ENCODE measurements at regions not wholly inside any gene's neighbourhood (a gene's known extent, or its start where the extent isn't known, plus 50 kb on each side); places are given as distances from the start of the nearest gene placed in this dataset.

GRCh38 chr2:3112553-3112952 is 265.1 kb downstream of the EIPR1 start:
- POLR2A ChIA-PET = no interaction called here
- CTCF ChIA-PET = no interaction called here
- Mint-ChIP-seq H3K36me3 (no peaks in the 10 kb centered on the region), H3K9me3 (no peaks in the 10 kb centered on the region), H3K27ac (no peak overlapping the region), H3K27me3 (peaks cover 0 to 1% of the 10 kb centered on the region in 2 donors), H3K4me1 (no peaks in the 10 kb centered on the region), H3K4me3 (no peak overlapping the region)
- Histone ChIP-seq H3K27me3 (ENCODE audit: insufficient read depth, low read length, poor library complexity, severe bottlenecking) (no peaks in the 10 kb centered on the region), H3K27ac (ENCODE audit: low read depth, low read length) (no peak overlapping the region), H3K4me3 (ENCODE audit: low read length) (no peak overlapping the region), H3K9me3 (ENCODE audit: low read length) (no peaks in the 10 kb centered on the region), H3K36me3 (ENCODE audit: insufficient read depth, low read length) (no peaks in the 10 kb centered on the region), H3K4me1 (ENCODE audit: insufficient read depth, low read length) (no peaks in the 10 kb centered on the region)
- no peak for DNase-seq

GRCh38 chr2:3112131-3112530 is 265.5 kb downstream of the EIPR1 start:
- CTCF ChIA-PET = no interaction called here
- H3K4me1 Mint-ChIP-seq = no peaks in the 10 kb centered on the region
- H3K36me3 ChIP-seq (ENCODE audit: insufficient read depth, low read length) = no peaks in the 10 kb centered on the region
- H3K4me1 ChIP-seq (ENCODE audit: insufficient read depth, low read length) = no peaks in the 10 kb centered on the region
- no peaks in the 10 kb centered on the region for H3K9me3 Mint-ChIP-seq
- POLR2A ChIA-PET = no interaction called here
- H3K4me3 ChIP-seq (ENCODE audit: low read length) = no peak overlapping the region
- DNase-seq = no peak
- H3K9me3 ChIP-seq (ENCODE audit: low read length) = no peaks in the 10 kb centered on the region
- no peak overlapping the region for H3K27ac Mint-ChIP-seq
- no peaks in the 10 kb centered on the region for H3K36me3 Mint-ChIP-seq
- peaks cover 0 to 1% of the 10 kb centered on the region in 2 donors for H3K27me3 Mint-ChIP-seq
- no peak overlapping the region for H3K4me3 Mint-ChIP-seq
- no peak overlapping the region for H3K27ac ChIP-seq (ENCODE audit: low read depth, low read length)
- no peaks in the 10 kb centered on the region for H3K27me3 ChIP-seq (ENCODE audit: insufficient read depth, low read length, poor library complexity, severe bottlenecking)

GRCh38 chr2:3110994-3111666 is 266.5 kb downstream of the EIPR1 start:
- H3K9me3 ChIP-seq (ENCODE audit: low read length) = no peaks in the 10 kb centered on the region
- H3K4me1 ChIP-seq (ENCODE audit: insufficient read depth, low read length) = no peaks in the 10 kb centered on the region
- DNase-seq = no peak
- H3K27ac Mint-ChIP-seq = no peak overlapping the region
- no peak overlapping the region for H3K27ac ChIP-seq (ENCODE audit: low read depth, low read length)
- no peaks in the 10 kb centered on the region for H3K36me3 ChIP-seq (ENCODE audit: insufficient read depth, low read length)
- no peak overlapping the region for H3K4me3 Mint-ChIP-seq
- no peaks in the 10 kb centered on the region for H3K9me3 Mint-ChIP-seq
- H3K27me3 ChIP-seq (ENCODE audit: insufficient read depth, low read length, poor library complexity, severe bottlenecking) = no peaks in the 10 kb centered on the region
- no peak overlapping the region for H3K4me3 ChIP-seq (ENCODE audit: low read length)
- H3K27me3 Mint-ChIP-seq = peaks cover 0 to 1% of the 10 kb centered on the region in 2 donors
- ChIA-PET CTCF (no interaction called here), POLR2A (no interaction called here)
- no peaks in the 10 kb centered on the region for H3K4me1 Mint-ChIP-seq
- no peaks in the 10 kb centered on the region for H3K36me3 Mint-ChIP-seq

- no peak overlapping the region for H3K4me3 ChIP-seq (ENCODE audit: low read length)
- H3K27ac Mint-ChIP-seq = no peak overlapping the region
- H3K4me3 Mint-ChIP-seq = no peak overlapping the region
- no peak overlapping the region for H3K27ac ChIP-seq (ENCODE audit: low read depth, low read length)
- no peaks in the 10 kb centered on the region for H3K9me3 Mint-ChIP-seq
- H3K9me3 ChIP-seq (ENCODE audit: low read length) = no peaks in the 10 kb centered on the region
- no peaks in the 10 kb centered on the region for H3K4me1 Mint-ChIP-seq
- no peaks in the 10 kb centered on the region for H3K4me1 ChIP-seq (ENCODE audit: insufficient read depth, low read length)
- no peak for DNase-seq
- ChIA-PET CTCF (no interaction called here), POLR2A (no interaction called here)
- no peaks in the 10 kb centered on the region for H3K27me3 ChIP-seq (ENCODE audit: insufficient read depth, low read length, poor library complexity, severe bottlenecking)
- H3K36me3 Mint-ChIP-seq = no peaks in the 10 kb centered on the region
- H3K36me3 ChIP-seq (ENCODE audit: insufficient read depth, low read length) = no peaks in the 10 kb centered on the region
- peaks cover 0 to 1% of the 10 kb centered on the region in 2 donors for H3K27me3 Mint-ChIP-seq
Observed at GRCh38 chr2:3110555-3110954, 267.1 kb downstream of the EIPR1 start.

- H3K4me1 Mint-ChIP-seq = no peaks in the 10 kb centered on the region
- Histone ChIP-seq H3K9me3 (ENCODE audit: low read length) (no peaks in the 10 kb centered on the region), H3K36me3 (ENCODE audit: insufficient read depth, low read length) (no peaks in the 10 kb centered on the region), H3K4me1 (ENCODE audit: insufficient read depth, low read length) (no peaks in the 10 kb centered on the region), H3K27ac (ENCODE audit: low read depth, low read length) (no peak overlapping the region), H3K27me3 (ENCODE audit: insufficient read depth, low read length, poor library complexity, severe bottlenecking) (no peaks in the 10 kb centered on the region), H3K4me3 (ENCODE audit: low read length) (no peak overlapping the region)
- H3K27ac Mint-ChIP-seq = no peak overlapping the region
- ChIA-PET CTCF (no interaction called here), POLR2A (no interaction called here)
- H3K9me3 Mint-ChIP-seq = no peaks in the 10 kb centered on the region
- H3K4me3 Mint-ChIP-seq = no peak overlapping the region
- peaks cover 1 to 3% of the 10 kb centered on the region in 2 donors for H3K27me3 Mint-ChIP-seq
- DNase-seq = no peak
- H3K36me3 Mint-ChIP-seq = no peaks in the 10 kb centered on the region
Observed at GRCh38 chr2:3108710-3109702, 268.6 kb downstream of the EIPR1 start.

GRCh38 chr2:3108105-3108504 is 269.5 kb downstream of the EIPR1 start:
- ChIA-PET CTCF (no interaction called here), POLR2A (no interaction called here)
- Mint-ChIP-seq H3K4me3 (no peak overlapping the region), H3K9me3 (no peaks in the 10 kb centered on the region), H3K4me1 (no peaks in the 10 kb centered on the region), H3K36me3 (no peaks in the 10 kb centered on the region), H3K27me3 (peaks cover 2 to 5% of the 10 kb centered on the region in 2 donors), H3K27ac (no peak overlapping the region)
- no peaks in the 10 kb centered on the region for H3K9me3 ChIP-seq (ENCODE audit: low read length)
- no peaks in the 10 kb centered on the region for H3K36me3 ChIP-seq (ENCODE audit: insufficient read depth, low read length)
- no peaks in the 10 kb centered on the region for H3K4me1 ChIP-seq (ENCODE audit: insufficient read depth, low read length)
- H3K27me3 ChIP-seq (ENCODE audit: insufficient read depth, low read length, poor library complexity, severe bottlenecking) = no peaks in the 10 kb centered on the region
- no peak for DNase-seq
- no peak overlapping the region for H3K27ac ChIP-seq (ENCODE audit: low read depth, low read length)
- H3K4me3 ChIP-seq (ENCODE audit: low read length) = no peak overlapping the region

GRCh38 chr2:3107567-3107966 is 270.1 kb downstream of the EIPR1 start:
- ChIA-PET CTCF (no interaction called here), POLR2A (no interaction called here)
- Mint-ChIP-seq H3K4me3 (no peak overlapping the region), H3K9me3 (no peaks in the 10 kb centered on the region), H3K27me3 (peaks cover 5% of the 10 kb centered on the region in 2 donors), H3K36me3 (no peaks in the 10 kb centered on the region), H3K27ac (no peak overlapping the region), H3K4me1 (no peaks in the 10 kb centered on the region)
- Histone ChIP-seq H3K27ac (ENCODE audit: low read depth, low read length) (no peak overlapping the region), H3K4me1 (ENCODE audit: insufficient read depth, low read length) (no peaks in the 10 kb centered on the region), H3K27me3 (ENCODE audit: insufficient read depth, low read length, poor library complexity, severe bottlenecking) (no peaks in the 10 kb centered on the region), H3K36me3 (ENCODE audit: insufficient read depth, low read length) (no peaks in the 10 kb centered on the region), H3K4me3 (ENCODE audit: low read length) (no peak overlapping the region), H3K9me3 (ENCODE audit: low read length) (no peaks in the 10 kb centered on the region)
- DNase-seq = no peak

- H3K4me3 Mint-ChIP-seq = no peak overlapping the region
- no peaks in the 10 kb centered on the region for H3K36me3 ChIP-seq (ENCODE audit: insufficient read depth, low read length)
- no peak for DNase-seq
- ChIA-PET POLR2A (no interaction called here), CTCF (no interaction called here)
- H3K4me1 Mint-ChIP-seq = no peaks in the 10 kb centered on the region
- H3K36me3 Mint-ChIP-seq = no peaks in the 10 kb centered on the region
- no peaks in the 10 kb centered on the region for H3K9me3 Mint-ChIP-seq
- no peak overlapping the region for H3K4me3 ChIP-seq (ENCODE audit: low read length)
- no peak overlapping the region for H3K27ac Mint-ChIP-seq
- no peak overlapping the region for H3K27ac ChIP-seq (ENCODE audit: low read depth, low read length)
- H3K4me1 ChIP-seq (ENCODE audit: insufficient read depth, low read length) = no peaks in the 10 kb centered on the region
- no peaks in the 10 kb centered on the region for H3K27me3 ChIP-seq (ENCODE audit: insufficient read depth, low read length, poor library complexity, severe bottlenecking)
- no peaks in the 10 kb centered on the region for H3K9me3 ChIP-seq (ENCODE audit: low read length)
- peaks cover 5 to 6% of the 10 kb centered on the region in 2 donors for H3K27me3 Mint-ChIP-seq
Observed at GRCh38 chr2:3105814-3106569, 271.6 kb downstream of the EIPR1 start.
